GM21723 (cell line): ENCODE measurements at regions not wholly inside any gene's neighbourhood (a gene's known extent, or its start where the extent isn't known, plus 50 kb on each side); places are given as distances from the start of the nearest gene placed in this dataset.
"Not testable (repeated sequence)": the region's sequence is repeated elsewhere in the genome, so short reads cannot be mapped to it uniquely, and the experiment has no call there.

Experiments used
- ATAC-seq: cut with Tn5 transposase; IDR thresholded peaks from one replicate; pipeline ENCODE4 v1.9.1; 2021; ENCODE audit warnings: mild to moderate bottlenecking, moderate library complexity; ENCODE audit not compliant: unreplicated experiment

- no peak for ATAC-seq
These were observed 82.2 kb upstream of the GRK3 start for GRCh38 chr22:25482091-25482760.

DNA sequence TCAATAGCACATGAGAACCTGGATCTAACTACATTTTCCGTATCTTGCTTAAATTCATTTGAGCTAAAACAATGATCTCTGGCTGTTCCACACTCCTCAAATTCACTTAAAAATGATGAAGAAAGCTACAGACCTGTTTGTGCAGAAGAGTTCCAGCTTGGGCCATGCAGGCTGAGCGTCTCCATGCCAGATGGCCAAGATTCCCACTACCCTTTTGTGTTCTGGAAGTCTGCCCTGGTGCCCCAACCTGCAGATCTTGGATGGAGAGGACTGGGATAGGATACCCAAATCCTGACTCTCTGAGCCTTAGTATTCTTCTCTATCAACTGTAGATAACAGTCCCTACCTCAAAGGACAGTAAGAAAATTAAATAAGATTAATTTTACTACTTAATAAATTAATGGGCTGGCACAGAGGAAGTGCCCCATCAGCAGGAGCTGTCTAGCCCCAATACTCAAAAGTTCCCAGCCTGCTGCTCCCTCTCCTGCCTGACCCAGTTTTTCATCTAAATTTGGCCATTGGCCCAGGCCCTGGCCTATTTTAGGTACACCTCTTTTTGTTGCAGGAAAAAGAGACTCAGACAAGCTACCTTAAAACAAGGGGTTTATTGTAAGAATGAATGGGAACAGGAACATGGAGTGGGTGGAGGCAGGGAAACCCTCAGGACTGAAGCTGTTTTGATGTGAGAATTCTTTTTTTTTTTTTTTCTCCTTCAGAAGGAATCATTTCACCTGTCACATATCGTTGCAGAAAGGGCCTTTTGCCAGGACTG is 81.4 kb upstream of the GRK3 start:
- no peak for ATAC-seq

GRCh38 chr22:25483931-25484330 is 80.5 kb upstream of the GRK3 start:
- no peak for ATAC-seq

GRCh38 chr22:25484521-25485315 is 79.8 kb upstream of the GRK3 start:
- ATAC-seq = no peak

DNA sequence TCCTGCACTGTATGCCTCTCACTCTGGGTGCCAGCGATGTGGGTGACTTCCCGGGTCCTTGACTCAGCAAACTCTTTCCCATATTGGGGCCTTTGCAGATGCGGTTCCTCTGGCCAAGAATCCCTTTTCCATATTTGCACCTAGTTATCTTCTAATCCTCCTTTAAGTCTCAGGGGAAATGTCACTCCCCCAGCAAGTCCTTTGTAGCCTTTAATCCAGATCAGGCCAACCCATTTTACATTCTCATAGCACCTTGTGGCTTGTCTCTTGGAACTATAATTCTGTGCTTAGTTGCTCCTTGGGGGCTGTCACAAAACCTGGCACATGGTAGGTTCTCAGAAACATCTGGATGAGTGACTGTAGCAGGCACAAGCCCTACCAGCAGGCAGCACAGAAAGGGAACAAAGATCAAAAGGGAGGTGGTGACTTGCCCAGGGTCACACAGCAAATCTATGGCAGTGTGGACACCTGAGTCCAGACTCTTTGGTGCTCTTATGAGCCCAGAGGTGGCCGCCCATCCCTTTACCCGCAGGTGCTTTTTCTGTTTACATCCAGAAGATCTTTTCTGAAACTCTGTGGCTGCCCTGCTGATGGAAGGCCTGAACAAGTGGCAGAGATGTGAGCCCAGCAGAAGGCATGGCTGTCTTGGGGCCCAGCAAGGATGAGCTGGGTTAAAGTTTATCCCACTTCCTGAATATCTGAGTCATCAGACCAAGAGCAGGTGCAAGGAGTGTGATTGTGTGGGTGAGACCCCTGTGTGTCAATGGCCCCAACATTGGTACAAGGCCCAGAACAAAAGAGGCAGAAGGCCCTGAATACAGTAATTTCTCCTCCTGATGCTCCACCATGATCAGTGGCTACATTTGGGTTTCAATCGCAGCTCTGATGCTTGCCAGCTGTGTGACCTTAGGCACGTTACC is 78.6 kb upstream of the GRK3 start:
- ATAC-seq = no peak

GRCh38 chr22:25487508-25487907 is 77.0 kb upstream of the GRK3 start:
- ATAC-seq = no peak

- no peak for ATAC-seq
These were observed 76.0 kb upstream of the GRK3 start for GRCh38 chr22:25488244-25489020.

DNA sequence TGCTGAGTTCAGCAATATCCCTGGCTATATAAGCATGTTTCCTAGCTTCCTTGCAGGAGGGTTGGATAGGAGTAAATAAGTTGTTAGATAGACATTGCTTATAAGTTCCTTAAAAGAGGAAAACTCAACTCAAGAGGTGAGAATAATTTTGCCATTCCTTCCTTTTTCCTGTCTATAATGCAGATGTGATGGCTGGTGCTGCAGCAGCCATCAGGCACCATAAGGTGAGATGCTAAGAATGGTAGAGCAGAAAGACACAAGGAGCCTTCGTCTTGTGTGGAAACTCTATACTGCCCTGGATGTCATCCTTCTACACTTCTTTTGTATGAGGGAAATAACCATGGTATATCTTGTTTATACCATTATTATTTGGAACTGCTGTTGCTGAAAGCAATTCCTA is 74.5 kb upstream of the GRK3 start:
- ATAC-seq = no peak

GRCh38 chr22:25490896-25491295 is 73.6 kb upstream of the GRK3 start:
- no peak for ATAC-seq

GRCh38 chr22:25492162-25492561 is 72.3 kb upstream of the GRK3 start:
- no peak for ATAC-seq

DNA sequence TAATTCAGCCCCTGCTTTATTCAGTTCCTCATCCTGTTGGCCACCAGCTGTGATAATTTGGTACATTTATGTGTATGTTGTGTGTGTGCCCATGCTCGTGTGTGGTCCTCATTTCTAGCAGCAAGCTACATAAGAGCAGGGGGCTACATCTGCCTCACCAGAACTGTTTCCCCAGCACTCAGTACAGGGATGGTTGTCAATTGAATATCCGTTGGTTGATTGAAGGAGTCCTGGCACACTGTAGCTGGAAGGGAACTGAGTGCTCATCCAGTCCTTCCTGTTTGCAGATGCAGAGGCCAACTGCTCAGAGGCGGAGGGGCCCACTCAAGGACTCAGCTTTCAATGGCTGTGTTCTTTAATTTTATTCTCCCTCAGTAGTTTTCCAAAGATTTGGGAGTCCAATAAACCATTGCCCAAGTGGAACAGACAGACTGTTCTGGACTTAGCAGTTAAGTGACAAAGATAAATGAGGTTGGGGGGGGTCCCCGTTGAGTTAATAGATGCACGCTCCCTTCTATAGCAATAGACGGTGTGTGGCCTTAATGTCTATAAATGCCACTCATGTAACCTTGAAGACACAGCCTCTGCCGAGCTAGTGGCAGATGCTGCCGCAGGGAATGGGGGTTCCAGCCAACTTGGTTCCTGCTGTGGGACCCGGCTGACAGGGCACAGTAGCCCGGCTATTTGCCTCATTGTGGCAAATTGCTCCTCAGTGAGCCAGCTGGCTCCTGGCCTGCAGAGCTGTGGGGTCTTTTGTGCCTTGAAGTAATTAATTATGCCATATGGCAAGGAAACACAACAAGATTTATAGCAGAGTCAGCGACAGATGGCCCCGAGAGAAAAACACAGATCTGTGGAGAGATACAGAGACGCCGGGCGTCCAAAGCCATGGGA is 71.4 kb upstream of the GRK3 start:
- ATAC-seq = no peak

DNA sequence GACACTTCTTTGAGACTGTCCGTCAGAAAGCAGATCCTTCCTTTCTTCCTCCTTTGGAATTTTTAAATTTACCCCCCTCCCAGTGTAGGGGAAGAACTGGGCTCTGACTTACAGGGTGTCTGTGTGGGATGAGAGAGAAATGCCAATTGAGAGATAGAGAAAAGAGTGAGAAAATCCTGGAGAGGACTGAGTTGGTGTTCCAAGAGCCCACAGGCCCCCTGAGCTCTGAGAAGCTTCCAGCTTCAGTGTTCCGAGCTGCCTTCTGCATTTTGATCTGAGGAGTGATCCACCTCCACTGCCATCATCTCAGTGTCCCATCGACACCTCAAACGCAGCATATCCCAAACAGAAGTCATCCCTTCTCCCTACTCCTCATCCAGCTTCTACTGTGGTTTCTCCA is 70.7 kb upstream of the GRK3 start:
- no peak for ATAC-seq

GRCh38 chr22:25494774-25495173 is 69.7 kb upstream of the GRK3 start:
- no peak for ATAC-seq

GRCh38 chr22:25495285-25495684 is 69.2 kb upstream of the GRK3 start:
- ATAC-seq = no peak

- ATAC-seq = no peak
These were observed 67.9 kb upstream of the GRK3 start for GRCh38 chr22:25496396-25497064.

DNA sequence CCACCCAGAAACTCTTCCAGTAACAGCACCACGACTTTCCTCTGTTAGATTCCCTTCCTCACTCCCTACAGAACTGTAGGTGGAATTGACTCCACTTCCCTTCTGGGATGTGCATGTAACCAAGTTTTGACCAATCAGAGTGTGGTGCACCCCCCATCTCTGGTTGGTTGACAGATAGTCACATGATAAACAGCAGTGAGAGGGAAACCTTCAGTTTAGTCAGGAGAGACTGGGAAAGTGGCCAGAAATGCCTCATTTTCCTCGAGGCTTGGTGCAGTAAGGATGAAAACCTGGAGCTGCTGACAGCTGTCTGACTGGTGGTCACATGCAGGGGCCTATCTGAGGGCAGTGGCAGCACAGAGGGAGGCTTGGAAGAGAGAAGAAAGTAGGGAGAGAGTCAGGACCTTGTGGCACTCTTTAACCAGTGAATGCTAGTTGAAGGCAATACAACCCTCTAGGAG is 67.3 kb upstream of the GRK3 start:
- no peak for ATAC-seq

GRCh38 chr22:25497716-25498115 is 66.8 kb upstream of the GRK3 start:
- no peak for ATAC-seq

DNA sequence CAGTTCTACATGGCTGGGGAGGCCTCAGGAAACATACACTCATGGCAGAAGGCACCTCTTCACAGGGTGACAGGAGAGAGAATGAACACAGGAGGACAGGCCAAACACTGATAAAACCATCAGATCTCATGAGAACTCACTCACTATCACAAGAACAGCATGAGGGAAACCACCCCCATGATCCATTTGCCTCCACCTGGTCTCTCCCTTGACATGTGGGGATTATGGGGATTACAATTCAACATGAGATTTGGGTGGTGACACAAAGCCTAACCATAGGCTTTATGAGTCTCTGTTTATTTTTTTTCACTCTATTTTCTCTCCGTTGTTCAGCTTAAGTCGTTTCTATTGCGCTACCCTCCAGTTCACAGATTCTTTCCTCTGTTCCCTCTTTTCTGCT is 63.8 kb upstream of the GRK3 start:
- not testable (repeated sequence) for ATAC-seq
